ENCODE measurements at regions not wholly inside any gene's neighbourhood (a gene's known extent, or its start where the extent isn't known, plus 50 kb on each side); places are given as distances from the start of the nearest gene placed in this dataset.

DNA sequence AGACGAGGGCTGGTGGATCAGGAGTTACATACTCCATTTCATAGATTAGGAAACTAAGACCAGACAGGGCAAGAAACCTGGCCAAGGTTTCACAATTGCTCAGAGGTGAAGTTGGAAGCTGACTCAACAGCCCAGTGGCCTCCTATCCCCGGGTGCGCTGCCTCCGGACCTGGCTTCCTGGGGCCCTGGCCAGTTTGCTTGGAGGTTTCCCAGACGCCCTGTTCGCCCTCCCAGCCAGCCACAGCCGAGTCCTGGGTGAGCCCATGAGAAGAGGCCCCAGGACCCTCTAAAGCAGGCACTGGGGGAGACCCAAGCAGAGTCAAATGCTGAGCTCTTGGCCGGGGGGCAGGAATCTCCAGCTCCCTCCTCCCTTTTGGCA, 180.1 kb downstream of the ZBTB18 start:
- no peak overlapping the region for H3K4me3 Mint-ChIP-seq
- H3K27ac Mint-ChIP-seq: no peak overlapping the region
- no peaks in the 10 kb centered on the region for H3K4me1 Mint-ChIP-seq (ENCODE audit: low read depth)
- no peaks in the 10 kb centered on the region for H3K9me3 Mint-ChIP-seq
- no peaks in the 10 kb centered on the region for H3K36me3 Mint-ChIP-seq (ENCODE audit: low read depth)
- DNase-seq (ENCODE audit: low spot score): no peak
- H3K27me3 Mint-ChIP-seq (ENCODE audit: low read depth): no peaks in the 10 kb centered on the region

- no peak for DNase-seq (ENCODE audit: low spot score)
- H3K36me3 Mint-ChIP-seq (ENCODE audit: low read depth): no peaks in the 10 kb centered on the region
- H3K4me3 Mint-ChIP-seq: no peak overlapping the region
- no peaks in the 10 kb centered on the region for H3K27me3 Mint-ChIP-seq (ENCODE audit: low read depth)
- no peaks in the 10 kb centered on the region for H3K9me3 Mint-ChIP-seq
- H3K27ac Mint-ChIP-seq: no peak overlapping the region
- H3K4me1 Mint-ChIP-seq (ENCODE audit: low read depth): no peaks in the 10 kb centered on the region
Observed at GRCh38 chr1:244231572-244232315, 180.7 kb downstream of the ZBTB18 start.

GRCh38 chr1:244234009-244234643, 183.0 kb downstream of the ZBTB18 start:
- no peaks in the 10 kb centered on the region for H3K27me3 Mint-ChIP-seq (ENCODE audit: low read depth)
- DNase-seq (ENCODE audit: low spot score): no peak
- no peak overlapping the region for H3K27ac Mint-ChIP-seq
- H3K4me3 Mint-ChIP-seq: no peak overlapping the region
- H3K36me3 Mint-ChIP-seq (ENCODE audit: low read depth): no peaks in the 10 kb centered on the region
- H3K4me1 Mint-ChIP-seq (ENCODE audit: low read depth): no peaks in the 10 kb centered on the region
- H3K9me3 Mint-ChIP-seq: no peaks in the 10 kb centered on the region

- Mint-ChIP-seq H3K4me3 (no peak overlapping the region), H3K9me3 (no peaks in the 10 kb centered on the region), H3K27me3 (ENCODE audit: low read depth) (no peaks in the 10 kb centered on the region), H3K4me1 (ENCODE audit: low read depth) (peaks cover 2% of the 10 kb centered on the region), H3K27ac (no peak overlapping the region), H3K36me3 (ENCODE audit: low read depth) (no peaks in the 10 kb centered on the region)
- no peak for DNase-seq (ENCODE audit: low spot score)
Observed at GRCh38 chr1:244235157-244235556, 184.1 kb downstream of the ZBTB18 start.

- no peaks in the 10 kb centered on the region for H3K9me3 Mint-ChIP-seq
- DNase-seq (ENCODE audit: low spot score): no peak
- no peak overlapping the region for H3K27ac Mint-ChIP-seq
- H3K4me3 Mint-ChIP-seq: no peak overlapping the region
- peaks cover 2% of the 10 kb centered on the region for H3K4me1 Mint-ChIP-seq (ENCODE audit: low read depth)
- no peaks in the 10 kb centered on the region for H3K36me3 Mint-ChIP-seq (ENCODE audit: low read depth)
- H3K27me3 Mint-ChIP-seq (ENCODE audit: low read depth): no peaks in the 10 kb centered on the region
Observed at GRCh38 chr1:244236101-244236500, 185.0 kb downstream of the ZBTB18 start.

DNA sequence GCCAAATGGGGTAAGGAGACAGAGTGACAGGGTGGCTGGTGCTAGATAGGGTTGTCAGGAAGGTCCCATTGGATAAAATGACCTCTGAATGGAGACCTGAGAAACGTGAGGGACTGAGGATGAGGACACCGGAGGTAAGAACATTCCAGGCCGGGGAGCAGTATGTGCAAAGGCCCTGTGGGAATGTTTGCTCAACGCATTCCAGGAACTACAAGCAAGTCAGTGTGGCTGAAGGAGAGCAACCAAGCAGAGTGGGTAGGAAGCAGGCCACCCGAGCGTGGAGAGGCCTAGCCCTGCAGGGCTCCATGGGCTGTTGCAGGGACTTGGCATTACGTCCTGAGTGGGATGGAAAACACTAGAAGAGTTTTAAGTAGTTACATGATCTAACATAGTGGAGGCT, 185.6 kb downstream of the ZBTB18 start:
- Mint-ChIP-seq H3K36me3 (ENCODE audit: low read depth) (no peaks in the 10 kb centered on the region), H3K4me1 (ENCODE audit: low read depth) (peaks cover 2% of the 10 kb centered on the region), H3K4me3 (no peak overlapping the region), H3K27ac (no peak overlapping the region), H3K9me3 (no peaks in the 10 kb centered on the region), H3K27me3 (ENCODE audit: low read depth) (no peaks in the 10 kb centered on the region)
- no peak for DNase-seq (ENCODE audit: low spot score)

GRCh38 chr1:244237445-244237844, 186.4 kb downstream of the ZBTB18 start:
- Mint-ChIP-seq H3K36me3 (ENCODE audit: low read depth) (no peaks in the 10 kb centered on the region), H3K27ac (no peak overlapping the region), H3K4me3 (no peak overlapping the region), H3K27me3 (ENCODE audit: low read depth) (no peaks in the 10 kb centered on the region), H3K9me3 (no peaks in the 10 kb centered on the region), H3K4me1 (ENCODE audit: low read depth) (peaks cover 2% of the 10 kb centered on the region)
- DNase-seq (ENCODE audit: low spot score): no peak

- H3K4me1 Mint-ChIP-seq (ENCODE audit: low read depth): peaks cover 6% of the 10 kb centered on the region
- no peaks in the 10 kb centered on the region for H3K36me3 Mint-ChIP-seq (ENCODE audit: low read depth)
Observed at GRCh38 chr1:244239261-244239770, 188.2 kb downstream of the ZBTB18 start.

GRCh38 chr1:244241438-244241837, 190.4 kb downstream of the ZBTB18 start:
- Mint-ChIP-seq H3K4me1 (ENCODE audit: low read depth) (peaks cover 6% of the 10 kb centered on the region), H3K9me3 (no peaks in the 10 kb centered on the region), H3K36me3 (ENCODE audit: low read depth) (no peaks in the 10 kb centered on the region), H3K27ac (no peak overlapping the region), H3K27me3 (ENCODE audit: low read depth) (no peaks in the 10 kb centered on the region), H3K4me3 (no peak overlapping the region)
- DNase-seq (ENCODE audit: low spot score): no peak

More at GRCh38 chr1:244239261-244239770, 188.2 kb downstream of the ZBTB18 start:
- H3K27ac Mint-ChIP-seq: peak overlapping the region; percentile 39
- no peak for DNase-seq (ENCODE audit: low spot score)
- H3K4me3 Mint-ChIP-seq: no peak overlapping the region
- no peaks in the 10 kb centered on the region for H3K27me3 Mint-ChIP-seq (ENCODE audit: low read depth)
- H3K9me3 Mint-ChIP-seq: no peaks in the 10 kb centered on the region

DNA sequence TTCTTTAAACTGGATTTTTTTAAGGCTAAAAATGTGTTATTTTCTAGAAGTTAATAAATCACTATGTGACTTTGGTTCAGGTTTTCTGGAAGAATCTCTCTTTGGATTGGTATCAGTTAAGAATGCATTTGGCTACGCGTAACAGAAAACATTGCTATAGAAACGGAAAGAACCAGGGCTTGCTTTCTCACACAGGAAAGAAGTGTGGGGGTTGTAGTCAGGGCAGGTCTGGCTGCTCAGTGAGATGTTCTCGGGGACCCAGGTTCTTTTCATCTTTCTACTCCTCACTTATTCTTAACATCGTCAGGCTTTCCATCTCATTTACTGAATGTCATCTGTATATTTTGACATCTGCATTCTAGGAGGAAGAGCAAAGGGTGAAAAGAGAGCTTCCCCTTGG, 191.4 kb downstream of the ZBTB18 start:
- Mint-ChIP-seq H3K27ac (no peak overlapping the region), H3K36me3 (ENCODE audit: low read depth) (no peaks in the 10 kb centered on the region), H3K4me1 (ENCODE audit: low read depth) (peaks cover 6% of the 10 kb centered on the region), H3K9me3 (no peaks in the 10 kb centered on the region), H3K4me3 (no peak overlapping the region), H3K27me3 (ENCODE audit: low read depth) (no peaks in the 10 kb centered on the region)
- no peak for DNase-seq (ENCODE audit: low spot score)

GRCh38 chr1:244246334-244246733, 195.3 kb downstream of the ZBTB18 start:
- Mint-ChIP-seq H3K27me3 (ENCODE audit: low read depth) (no peaks in the 10 kb centered on the region), H3K36me3 (ENCODE audit: low read depth) (no peaks in the 10 kb centered on the region), H3K9me3 (no peaks in the 10 kb centered on the region), H3K27ac (no peak overlapping the region), H3K4me3 (no peak overlapping the region), H3K4me1 (ENCODE audit: low read depth) (peaks cover 4% of the 10 kb centered on the region)
- DNase-seq (ENCODE audit: low spot score): no peak

DNA sequence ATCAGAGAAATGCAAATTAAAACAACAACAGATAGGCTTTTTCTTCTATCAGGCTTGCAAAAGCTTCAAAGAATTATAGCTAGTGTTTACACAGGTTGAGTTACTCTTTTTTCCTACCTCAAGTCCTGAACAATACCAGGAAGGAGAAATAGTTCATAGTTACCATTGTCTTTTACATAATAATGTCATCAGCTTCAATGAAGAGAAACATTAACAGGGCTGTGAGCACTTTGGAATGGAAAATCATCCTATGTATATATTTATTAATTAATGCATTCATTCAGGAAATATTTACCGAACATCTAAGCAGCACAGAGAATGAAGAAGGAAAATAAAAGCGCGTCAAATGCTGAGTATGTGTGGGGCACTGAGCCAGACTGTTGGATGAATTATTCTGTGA, 197.3 kb downstream of the ZBTB18 start:
- no peaks in the 10 kb centered on the region for H3K36me3 Mint-ChIP-seq (ENCODE audit: low read depth)
- no peak overlapping the region for H3K4me3 Mint-ChIP-seq
- H3K4me1 Mint-ChIP-seq (ENCODE audit: low read depth): peaks cover 2% of the 10 kb centered on the region
- H3K27ac Mint-ChIP-seq: no peak overlapping the region
- no peaks in the 10 kb centered on the region for H3K27me3 Mint-ChIP-seq (ENCODE audit: low read depth)
- H3K9me3 Mint-ChIP-seq: no peaks in the 10 kb centered on the region
- DNase-seq (ENCODE audit: low spot score): no peak

GRCh38 chr1:244252211-244252610, 199.5 kb downstream of the ADSS2 start:
- peaks cover 2% of the 10 kb centered on the region for H3K4me1 Mint-ChIP-seq (ENCODE audit: low read depth)

GRCh38 chr1:244254467-244254866, 197.2 kb downstream of the ADSS2 start:
- H3K27me3 Mint-ChIP-seq (ENCODE audit: low read depth): no peaks in the 10 kb centered on the region
- no peak overlapping the region for H3K27ac Mint-ChIP-seq
- no peak overlapping the region for H3K4me3 Mint-ChIP-seq
- peaks cover 2% of the 10 kb centered on the region for H3K4me1 Mint-ChIP-seq (ENCODE audit: low read depth)
- H3K9me3 Mint-ChIP-seq: no peaks in the 10 kb centered on the region
- DNase-seq (ENCODE audit: low spot score): no peak
- no peaks in the 10 kb centered on the region for H3K36me3 Mint-ChIP-seq (ENCODE audit: low read depth)

More at GRCh38 chr1:244252211-244252610, 199.5 kb downstream of the ADSS2 start:
- H3K27ac Mint-ChIP-seq: no peak overlapping the region
- no peaks in the 10 kb centered on the region for H3K27me3 Mint-ChIP-seq (ENCODE audit: low read depth)
- no peaks in the 10 kb centered on the region for H3K9me3 Mint-ChIP-seq
- no peak for DNase-seq (ENCODE audit: low spot score)
- no peak overlapping the region for H3K4me3 Mint-ChIP-seq
- H3K36me3 Mint-ChIP-seq (ENCODE audit: low read depth): no peaks in the 10 kb centered on the region
